NB4 (cell line): ENCODE measurements at regions not wholly inside any gene's neighbourhood (a gene's known extent, or its start where the extent isn't known, plus 50 kb on each side); places are given as distances from the start of the nearest gene placed in this dataset.

Source experiments
- CTCF ChIP-seq: IDR thresholded peaks from one replicate; pipeline ENCODE4 v1.5.1; 2012; ENCODE audit warnings: low read depth, low read length
- MAX ChIP-seq: IDR thresholded peaks from 2 replicates; pipeline ENCODE4 v1.6.1; 2011; ENCODE audit warnings: low read depth, low read length

GRCh38 chr10:111273635-111274034 is 196.8 kb downstream of the ADRA2A start:
- TF ChIP-seq MAX = no peak
- no peak for TF ChIP-seq CTCF
